GM19025 (cell line): ENCODE measurements at regions not wholly inside any gene's neighbourhood (a gene's known extent, or its start where the extent isn't known, plus 50 kb on each side); places are given as distances from the start of the nearest gene placed in this dataset.
"Not testable (repeated sequence)": the region's sequence is repeated elsewhere in the genome, so short reads cannot be mapped to it uniquely, and the experiment has no call there.

Source experiments
- ATAC-seq: cut with Tn5 transposase; IDR thresholded peaks from one replicate; pipeline ENCODE4 v1.9.1; 2021; ENCODE audit warnings: mild to moderate bottlenecking, low read depth, moderate library complexity; ENCODE audit not compliant: unreplicated experiment

DNA sequence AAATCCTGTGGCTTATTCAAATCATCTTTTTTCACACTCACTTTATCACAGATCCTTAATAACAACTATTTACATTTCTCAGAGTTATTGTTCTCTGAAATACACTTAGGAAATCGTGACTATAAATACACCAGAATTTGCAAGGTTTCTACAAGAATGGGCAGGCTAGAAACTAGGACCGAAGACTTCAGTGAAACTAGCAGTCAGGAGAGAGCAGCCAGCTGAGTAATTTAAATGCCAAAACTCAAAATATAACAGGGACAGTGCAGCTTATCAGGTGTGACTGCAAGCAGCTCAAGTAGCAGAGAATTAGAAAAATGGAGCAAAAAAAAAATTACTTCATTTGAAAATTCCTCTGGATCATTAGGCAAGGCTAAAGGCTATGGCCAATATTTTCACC is 719.3 kb upstream of the ZNF608 start:
- ATAC-seq, result no peak

DNA sequence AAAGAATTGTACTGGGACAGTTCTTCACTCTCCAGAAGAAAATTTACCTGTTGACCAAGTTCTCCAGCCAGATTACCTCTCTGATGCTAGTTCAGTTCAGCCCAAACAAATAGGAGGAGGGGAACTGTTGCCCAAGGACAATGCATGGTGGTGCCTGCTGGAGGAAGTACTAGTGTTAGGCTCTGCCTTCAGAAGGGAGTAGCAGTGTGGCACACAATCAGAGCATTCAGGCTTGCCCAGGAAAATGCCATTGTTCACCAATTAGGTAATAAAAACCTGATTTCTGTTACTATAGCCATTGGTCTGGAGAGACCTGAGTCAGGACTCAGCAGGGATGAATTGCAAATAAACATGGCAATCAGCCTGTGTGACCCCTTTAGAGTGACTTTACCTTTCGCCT is 720.8 kb upstream of the ZNF608 start:
- ATAC-seq, result no peak

DNA sequence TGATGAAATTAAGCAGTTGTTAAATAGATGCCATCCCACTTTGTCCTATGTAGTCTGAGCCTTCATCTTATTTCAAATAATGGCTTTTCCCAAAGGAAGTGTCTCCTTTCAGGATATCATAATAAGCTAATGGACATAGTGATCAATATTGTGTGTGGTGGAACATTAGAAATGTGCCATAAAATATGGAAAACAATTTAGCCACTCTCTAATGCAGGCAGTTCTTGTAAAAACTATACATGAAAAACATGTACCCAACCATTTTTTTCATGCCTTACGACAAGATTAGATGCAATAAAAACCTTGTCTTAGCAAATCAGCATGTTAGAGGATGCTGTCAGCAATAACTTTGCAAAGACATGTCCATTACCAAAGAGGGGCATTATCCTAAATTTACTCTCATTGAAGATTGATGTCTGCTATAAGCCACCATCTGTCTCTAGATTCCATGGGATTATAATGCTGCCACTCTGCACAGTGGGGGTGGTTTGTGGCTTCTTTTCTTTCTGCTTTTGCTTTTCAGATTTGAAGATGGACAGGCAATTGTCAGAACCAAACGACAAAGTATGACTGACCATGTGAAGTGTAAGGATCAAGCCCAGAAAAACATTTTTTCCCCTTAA is 724.0 kb upstream of the ZNF608 start:
- ATAC-seq, result no peak

DNA sequence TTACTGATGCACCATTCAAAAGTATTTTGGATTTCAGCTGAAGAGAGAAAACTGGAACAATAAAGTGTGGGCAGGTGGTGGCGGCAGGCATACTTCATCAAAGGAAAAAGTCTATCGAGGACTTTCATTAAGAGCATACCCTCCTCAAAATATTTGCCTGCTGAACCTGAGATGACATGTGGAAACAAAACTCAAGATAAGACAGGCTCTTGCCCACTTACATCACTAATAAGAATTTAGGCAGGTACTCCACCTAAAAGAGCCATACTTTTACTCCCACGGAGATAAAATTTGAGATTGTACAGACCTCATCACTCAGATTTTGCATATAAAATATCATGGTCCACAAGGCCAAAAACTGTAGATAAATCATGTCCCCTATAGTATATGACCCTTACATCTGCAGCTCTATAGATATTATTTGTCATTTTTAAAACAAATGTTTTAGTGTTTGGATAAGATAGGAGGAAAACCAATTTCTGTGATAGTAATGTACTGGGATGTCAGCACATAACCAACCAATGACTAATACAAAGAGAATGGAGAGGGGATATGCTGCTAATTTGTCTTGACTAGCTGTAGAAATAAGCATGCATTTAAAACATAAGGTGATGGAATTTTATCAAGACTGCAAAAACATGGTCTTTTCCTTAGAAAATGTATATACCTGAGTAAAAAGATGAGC is 730.6 kb upstream of the ZNF608 start:
- ATAC-seq, result no peak

DNA sequence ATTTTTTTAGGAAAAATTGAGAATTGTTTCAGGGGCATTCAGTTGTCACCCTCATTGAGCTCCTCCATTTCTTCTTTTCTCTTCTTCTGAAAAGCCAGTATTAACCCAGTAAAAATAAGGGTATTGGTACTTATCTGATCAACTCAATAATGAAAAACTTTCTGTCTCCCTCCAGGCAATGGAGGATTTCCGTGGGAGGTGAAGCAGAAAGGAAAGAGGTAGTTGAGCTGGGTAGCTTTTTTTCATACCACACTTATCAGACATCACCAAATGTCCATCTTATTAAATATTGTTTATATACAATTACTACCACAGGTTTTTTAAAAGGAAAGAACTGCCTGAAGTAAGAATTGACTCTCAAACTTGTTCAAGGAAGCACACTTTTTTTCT is 731.1 kb upstream of the ZNF608 start:
- ATAC-seq, result no peak

DNA sequence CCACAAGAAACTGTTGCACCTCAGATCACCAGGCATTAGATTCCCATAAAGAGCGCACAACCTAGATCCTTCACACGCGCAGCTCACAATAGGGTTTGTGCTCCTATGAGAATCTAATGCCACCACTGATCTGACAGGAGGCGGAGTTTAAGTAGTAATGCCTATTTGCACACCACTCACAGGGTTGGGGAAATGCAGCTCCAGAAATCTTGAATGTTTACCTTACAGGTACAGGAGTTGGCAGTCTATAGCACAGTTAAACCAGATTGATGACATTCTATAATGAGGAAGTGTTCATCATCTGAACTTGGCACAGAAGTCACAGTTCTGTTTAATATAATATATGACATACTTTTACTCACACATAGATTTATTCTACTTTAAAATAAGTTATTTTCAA is 732.2 kb upstream of the ZNF608 start:
- ATAC-seq, result no peak

DNA sequence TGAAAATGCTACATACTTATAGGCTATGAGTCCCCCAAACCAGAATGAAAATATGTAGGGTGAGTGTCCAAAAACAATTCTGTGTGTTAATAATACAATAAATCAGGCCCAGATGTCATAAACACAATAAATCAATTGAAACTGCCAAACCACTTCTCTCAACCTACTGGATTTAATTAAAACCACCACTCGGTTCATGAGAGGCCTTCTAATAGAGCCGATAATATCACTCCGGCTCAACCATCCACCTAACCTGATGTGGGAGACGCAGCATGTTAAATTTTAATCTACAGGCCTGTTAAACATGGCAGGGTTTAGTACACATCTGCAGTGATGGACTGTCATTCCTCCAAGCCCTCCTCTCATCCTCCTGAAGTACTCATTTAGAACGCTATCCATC is 734.5 kb upstream of the ZNF608 start:
- ATAC-seq, result no peak

DNA sequence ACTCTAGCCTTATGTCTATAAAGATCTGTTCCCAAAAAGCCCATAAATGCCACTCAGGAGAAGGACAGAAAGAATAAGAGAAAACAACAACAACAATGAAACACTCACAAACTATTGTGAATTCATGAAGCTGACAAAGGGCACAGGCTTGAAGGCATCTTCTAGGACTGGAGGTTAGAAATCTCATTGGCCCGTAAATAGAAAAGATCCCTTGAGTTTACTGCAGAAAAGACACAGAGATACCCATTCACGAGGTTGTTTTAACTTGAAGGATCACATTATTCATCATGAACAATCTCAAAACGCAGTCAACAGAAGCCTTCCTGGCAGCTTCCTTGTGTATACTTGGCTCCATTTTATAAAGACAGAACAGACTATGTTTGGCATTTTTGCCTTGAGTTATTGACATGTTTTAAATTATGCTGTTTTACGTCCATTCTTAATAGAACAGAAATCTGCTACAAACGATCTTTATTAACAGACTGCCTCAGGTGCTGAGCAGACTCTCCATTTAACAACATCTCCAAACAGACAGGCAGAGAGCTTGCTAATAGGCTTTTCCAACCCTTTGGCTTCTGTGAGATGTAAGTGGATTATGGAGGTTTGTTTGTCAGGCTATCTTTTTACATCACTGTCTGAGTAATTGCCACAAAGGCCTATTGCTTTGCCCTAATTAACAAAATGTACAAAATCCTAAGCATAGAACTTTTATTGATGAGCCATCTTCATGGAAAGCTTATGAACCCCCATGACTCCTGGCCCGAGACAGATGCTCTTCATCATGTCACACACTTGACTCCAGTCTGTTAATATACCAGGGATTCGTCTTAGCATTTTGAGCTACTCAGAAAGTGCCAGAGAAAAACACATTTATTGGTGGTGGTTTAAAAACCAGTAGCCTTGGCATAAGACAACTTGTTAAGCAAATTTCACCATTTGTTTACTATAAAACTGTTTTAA is 735.3 kb upstream of the ZNF608 start:
- ATAC-seq, result no peak

DNA sequence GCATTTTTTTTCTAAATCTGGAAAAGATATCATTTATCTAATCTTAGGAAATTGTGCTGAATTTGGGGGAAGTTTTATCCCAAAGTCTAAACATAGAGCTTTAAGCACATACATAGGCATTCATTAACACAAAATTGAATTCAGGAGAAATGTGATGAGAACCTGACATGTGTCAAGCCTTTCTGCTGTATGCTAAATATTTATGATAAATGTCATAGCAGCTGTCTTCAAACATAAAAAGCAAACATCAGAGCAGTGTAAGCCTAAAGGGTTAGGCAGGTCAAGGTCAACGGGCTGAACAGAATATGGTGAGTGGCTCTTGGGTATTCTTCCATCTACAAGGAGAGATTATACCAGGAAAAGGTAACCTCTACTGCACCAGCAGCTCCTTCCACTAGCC is 737.2 kb upstream of the ZNF608 start:
- no peak for ATAC-seq

DNA sequence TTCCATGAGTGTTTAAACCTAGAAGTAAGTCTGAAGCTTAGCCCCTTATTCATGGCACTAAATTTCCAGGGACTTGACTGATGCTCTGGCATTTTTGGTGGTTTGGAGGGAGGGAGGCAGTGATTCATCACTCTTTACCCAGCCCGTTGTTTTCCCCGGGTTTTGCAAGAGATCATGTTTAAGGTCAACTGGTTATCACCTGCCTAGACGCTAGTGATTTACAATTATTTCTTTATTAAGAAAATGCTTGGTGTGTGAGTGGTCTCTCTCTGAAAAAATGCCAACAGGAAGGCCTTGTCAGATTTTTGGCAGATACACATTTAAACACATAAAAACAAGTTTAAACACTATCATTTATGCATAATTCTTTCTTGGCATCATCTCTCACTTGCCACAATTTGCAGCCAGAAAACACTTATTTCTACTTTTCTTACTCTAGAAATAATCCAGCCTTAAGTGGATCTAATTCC is 737.9 kb upstream of the ZNF608 start:
- no peak for ATAC-seq

DNA sequence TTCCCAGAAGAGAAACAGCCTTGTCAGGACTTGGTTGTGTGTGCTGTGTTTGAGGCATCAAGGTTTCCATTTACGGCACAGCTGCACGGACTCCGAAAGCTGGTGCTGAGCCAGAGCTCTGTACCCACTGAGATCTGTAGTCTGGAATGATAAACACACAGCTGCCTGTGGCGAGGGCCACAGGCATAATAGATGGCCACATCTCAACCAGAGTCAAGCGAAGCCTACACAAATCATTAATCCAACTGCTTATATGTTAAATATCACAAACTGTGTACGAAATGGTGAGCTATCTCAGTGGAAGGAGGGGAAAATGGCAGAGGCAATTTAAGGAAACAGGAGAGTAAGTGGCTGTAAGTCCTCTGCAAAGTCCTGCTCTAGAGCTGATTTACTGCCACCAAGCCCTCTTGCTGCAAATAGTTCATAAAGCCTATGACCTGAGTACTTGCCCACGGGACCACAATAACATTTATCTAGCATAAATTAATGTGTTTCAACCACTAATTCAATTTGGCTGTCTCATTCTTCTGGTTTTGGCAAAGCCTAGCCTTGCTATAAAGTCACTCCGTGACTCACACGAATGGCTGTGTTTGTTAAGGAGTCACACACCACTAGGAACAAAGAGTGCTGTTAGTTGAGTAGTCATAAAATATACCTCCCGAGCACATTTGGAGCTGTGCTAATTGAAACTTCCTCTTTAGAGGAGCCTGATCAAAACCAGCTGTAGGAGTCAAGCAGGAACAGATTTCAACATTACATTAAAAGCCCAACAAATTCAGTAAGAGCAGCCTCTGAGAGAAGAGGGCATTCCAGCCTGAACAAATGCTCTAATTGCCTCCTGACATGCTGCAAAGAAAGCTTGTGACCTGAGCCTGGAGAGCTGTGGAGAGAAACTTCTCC is 738.6 kb upstream of the ZNF608 start:
- no peak for ATAC-seq

DNA sequence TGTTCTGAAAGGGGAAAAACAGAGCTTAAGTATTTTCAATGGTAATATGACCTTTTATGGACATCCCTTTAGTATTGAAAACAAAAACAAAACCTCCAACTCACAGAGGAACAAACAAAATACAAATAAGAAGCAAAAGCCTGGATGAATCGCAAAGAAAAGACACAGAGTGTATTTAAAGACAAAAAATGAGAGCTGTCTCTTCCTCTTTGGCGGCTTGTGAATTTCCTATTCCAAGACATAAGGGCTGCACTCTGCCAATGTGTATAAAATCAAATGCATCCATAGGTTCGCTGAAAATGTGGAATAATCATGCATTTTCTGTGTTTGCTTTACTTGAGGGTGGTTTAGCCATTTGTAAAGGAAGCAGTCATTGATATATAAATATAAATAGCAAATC is 739.3 kb upstream of the ZNF608 start:
- ATAC-seq, result no peak

DNA sequence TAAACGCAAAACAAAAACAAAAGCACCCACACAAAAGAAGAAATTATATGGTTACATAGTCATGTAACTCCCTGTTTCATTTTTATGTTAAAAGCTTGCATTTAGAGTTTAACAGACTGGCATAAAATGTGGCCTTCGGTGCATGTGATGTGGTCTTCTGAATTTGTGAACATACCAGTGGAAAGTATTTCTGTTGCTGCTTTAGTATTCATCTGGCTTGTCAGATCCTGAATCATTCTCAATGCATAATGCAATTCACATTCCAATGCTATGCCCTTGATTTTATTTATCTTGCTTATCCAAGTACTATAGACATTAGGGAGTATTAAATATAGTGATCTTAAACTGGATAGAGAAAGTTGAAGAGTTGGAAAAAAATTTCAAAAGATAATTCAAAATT is 740.2 kb upstream of the ZNF608 start:
- ATAC-seq, result no peak

DNA sequence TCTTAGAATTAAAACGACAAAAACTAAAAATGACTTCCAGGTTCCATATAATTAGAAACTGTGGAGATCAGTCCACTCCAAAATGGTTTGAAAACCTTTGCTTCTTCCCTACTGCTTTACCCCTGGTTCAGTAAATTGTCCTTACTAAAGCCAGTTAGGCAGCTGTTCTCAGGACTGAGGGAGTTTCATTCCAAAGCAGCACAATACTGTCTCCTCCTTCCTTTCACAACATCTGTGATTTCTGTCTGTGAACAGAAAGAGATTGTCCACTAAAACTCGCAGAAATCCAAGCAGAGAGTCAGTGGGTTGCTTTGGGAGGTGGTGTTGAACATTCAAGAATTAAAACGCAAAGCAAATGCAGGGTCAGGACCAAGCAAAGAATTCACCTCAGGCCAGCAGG is 740.8 kb upstream of the ZNF608 start:
- no peak for ATAC-seq

DNA sequence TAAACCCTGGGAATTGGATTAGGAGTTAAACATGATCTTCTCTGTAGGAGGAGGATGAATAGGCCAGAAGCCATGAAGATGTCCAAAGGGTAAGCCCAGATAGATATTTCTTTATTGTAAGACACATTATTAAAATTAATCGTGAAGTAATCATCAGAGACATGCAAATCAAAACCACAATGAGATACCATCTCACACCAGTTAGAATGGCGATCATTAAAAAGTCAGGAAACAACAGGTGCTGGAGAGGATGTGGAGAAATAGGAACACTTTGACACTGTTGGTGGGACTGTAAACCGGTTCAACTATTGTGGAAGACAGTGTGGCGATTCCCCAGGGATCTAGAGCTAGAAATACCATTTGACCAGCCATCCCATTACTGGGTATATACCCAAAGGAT is 741.2 kb upstream of the ZNF608 start:
- ATAC-seq, result not testable (repeated sequence)

DNA sequence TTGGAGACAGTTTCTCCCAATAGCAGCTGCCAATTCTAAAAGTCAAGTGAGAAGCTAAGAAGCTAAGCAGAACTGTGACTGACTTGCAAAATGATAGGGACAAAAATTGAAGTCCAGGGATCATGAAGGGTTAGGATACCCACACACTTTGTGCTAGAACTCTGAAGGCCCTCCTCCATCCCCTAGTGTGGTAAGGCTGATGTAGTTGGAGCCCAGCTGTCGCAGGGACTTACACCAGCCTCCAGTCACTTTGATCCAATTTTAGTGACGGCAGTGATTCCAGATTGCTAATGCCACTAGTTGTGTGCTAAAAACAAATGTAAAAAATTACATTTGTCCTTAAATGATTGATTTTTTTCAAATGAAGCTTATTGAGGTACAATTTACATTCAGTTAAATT is 742.7 kb upstream of the ZNF608 start:
- no peak for ATAC-seq

DNA sequence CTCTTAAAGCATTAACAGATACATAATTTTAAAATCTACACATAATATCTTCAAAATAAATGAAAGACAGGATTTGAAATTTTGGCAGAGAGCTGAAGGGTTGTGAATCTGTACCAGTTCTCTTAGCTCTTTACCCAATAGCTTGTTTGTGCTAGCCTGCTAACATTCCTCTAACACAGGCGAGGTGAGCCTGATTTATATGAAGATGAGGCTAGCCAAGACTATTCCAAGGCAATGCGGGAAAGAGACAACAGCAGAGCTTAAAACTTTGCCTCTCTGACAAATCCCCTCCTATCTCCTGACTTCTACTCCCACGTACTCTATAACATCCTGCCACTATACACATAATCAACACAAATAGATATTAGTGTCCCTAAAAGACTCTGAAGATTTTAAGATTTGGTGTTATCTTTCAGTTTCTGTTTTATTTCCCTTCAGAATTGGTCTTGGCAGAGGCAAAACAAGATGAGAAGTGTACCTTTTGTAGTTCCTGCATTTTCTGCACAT is 745.6 kb upstream of the ZNF608 start:
- no peak for ATAC-seq

DNA sequence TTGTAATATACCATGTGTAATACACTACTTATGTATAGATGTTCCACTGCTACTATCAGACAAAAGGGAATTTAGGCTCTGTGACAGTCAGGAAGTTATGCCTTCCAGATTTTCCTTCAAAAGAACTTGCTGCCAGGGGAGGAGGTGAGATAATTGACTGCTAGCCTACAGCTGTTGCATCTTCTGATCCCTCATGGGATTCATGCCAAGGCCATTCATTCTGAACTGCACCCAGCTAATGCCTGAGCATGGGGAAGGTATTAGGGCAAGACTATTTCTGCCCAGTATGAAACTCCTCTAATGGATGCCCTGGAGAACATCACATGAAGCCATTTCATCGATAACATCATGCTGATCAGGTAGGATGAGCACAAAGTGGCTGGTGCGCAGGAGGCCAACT is 746.5 kb upstream of the ZNF608 start:
- ATAC-seq, result no peak

DNA sequence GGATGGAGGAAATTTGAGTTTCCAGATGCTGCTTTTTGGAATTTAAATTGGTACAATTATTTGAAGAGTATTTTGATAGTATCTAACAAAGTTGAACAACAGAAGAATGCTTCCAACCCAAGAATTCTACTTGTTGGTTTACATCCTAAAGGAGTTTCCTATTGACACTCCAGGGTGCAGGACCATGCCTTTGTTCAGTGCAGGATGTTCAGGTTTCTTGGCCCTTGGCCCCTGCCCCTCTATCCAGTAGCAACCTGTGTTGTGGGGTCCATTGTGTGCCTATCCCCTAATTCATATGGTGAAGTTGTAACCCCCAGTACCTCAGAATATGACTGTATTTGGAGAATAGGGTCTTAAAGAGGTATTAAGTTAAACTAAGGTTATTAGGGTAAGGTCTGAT is 750.0 kb upstream of the ZNF608 start:
- no peak for ATAC-seq

DNA sequence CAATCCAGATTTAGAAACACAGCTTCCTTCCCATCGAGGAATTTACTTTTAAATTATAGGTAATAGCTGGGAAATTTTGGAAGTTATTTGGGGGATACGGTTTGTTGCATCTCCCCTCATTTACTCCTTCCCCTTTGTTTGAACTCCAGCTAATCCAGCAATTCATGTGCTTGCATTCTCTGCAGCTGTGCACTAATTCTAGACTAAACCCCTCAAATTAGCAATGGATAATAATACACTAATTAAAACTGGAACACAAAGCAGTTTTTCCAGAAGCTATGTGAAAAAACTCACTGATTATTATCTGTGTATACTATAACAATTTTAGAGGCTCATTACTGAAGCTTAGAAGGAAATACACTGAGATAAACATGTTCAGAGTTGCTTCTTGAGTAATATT is 751.2 kb upstream of the ZNF608 start:
- ATAC-seq, result no peak
